ENCODE measurements at regions not wholly inside any gene's neighbourhood (a gene's known extent, or its start where the extent isn't known, plus 50 kb on each side); places are given as distances from the start of the nearest gene placed in this dataset.
"Not testable (repeated sequence)": the region's sequence is repeated elsewhere in the genome, so short reads cannot be mapped to it uniquely, and the experiment has no call there.

DNA sequence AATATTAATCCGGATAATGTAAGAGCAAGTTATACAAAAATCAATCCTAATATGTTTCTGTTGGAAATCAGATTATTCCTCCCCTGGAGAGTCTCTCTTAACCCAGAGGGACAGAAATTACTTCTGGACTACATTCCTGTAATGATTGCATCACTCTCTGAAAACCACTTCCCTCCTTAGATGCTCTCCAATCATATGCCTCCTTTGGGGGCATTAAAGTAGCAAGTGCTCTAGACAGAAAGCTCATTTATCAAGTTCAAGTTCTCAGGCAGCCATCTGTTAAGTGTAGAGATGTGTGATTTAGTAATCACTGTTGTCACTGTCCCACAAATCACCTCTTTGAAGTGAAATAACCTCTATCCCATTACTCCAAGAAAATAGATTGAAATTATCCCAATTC lies 247.1 kb downstream of the SLCO4C1 start:
- no peak for DNase-seq

DNA sequence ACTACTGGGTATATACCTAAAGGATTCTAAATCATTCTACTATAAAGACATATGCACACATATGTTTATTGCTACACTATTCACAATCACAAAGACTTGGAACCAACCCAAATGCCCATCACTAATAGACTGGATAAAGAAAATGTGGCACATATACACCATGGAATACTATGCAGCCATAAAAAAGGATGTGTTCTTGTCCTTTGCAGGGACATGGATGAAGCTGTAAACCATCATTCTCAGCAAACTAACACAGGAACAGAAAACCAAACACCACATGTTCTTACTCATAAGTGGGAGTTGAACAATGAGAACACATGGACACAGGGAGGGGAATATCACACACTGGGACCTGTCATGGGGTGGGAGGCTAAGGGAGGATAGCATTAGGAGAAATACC lies 249.0 kb downstream of the SLCO4C1 start:
- not testable (repeated sequence) for DNase-seq

DNA sequence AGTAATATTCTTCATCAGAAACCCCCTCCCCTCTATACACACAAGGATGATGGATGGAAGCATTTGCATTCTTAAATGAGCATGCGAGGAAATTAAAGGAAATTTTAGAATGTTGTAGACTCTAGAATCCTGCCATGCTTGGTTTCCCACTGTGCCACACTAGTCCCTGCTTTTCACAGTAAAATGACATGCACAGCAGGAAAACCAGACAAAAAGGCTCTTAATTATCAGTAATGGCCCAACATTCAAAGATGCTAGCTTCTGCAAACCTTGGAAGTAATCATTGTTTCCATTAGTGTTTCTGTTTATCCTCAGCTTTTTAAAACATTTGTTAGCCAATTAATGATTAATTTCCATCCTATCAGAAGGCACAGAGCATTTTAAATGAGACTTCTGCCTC lies 255.8 kb downstream of the SLCO4C1 start:
- DNase-seq, result no peak

DNA sequence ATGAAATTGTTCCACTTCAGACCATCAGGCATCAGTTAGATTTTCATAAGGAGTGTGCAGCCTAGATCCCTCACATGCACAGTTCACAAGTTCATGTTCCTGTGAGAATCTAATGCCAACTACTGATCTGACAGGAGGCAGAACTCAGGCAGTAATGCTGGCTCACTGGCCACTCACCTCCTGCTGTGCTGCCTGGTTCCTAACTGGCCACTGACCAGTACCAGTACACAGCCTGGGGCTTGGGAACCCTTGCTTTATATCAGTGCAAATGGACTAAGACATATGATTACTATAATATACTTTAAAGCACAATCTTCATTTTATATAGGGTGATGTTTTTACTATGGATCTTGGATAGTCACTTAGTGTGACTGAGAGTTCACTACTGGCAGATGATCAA lies 259.2 kb downstream of the SLCO4C1 start:
- DNase-seq, result no peak

DNA sequence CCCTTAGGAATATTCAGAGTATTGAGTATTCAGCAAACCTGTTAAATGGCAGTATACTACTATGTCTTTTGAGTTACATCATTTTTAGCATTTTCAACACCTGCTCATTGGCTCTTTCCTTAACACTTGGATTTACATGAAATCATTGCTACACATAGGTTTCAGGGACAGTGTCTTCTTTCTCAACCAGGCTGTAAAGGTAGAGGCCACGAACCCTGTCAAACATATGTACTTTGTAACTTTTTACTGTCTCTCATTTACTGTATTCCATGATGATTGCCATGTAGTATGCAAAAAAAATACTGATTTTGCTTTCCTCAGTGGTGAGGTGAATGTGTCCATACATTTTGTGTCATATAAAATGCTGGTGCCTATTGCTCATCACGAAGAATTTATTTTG lies 264.4 kb downstream of the SLCO4C1 start:
- no peak for DNase-seq

DNA sequence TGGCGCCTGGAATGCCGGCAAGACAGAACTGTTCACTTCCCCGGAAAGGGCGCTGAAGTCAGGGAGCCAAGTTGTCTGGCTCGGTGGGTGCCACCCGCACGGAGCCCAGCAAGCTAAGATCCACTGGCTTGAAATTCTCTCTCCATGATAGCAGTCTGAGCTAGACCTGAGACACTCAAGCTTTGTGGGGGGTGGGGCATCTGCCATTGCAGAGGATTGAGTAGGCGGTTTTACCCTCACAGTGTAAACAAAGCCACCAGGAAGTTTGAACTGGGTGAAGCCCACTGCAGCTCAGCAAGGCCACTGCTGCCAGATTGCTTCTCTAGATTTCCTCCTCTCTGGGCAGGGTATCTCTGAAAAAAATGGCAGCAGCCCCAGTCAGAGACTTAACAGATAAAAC lies 277.4 kb downstream of the SLCO4C1 start:
- DNase-seq, result no peak

DNA sequence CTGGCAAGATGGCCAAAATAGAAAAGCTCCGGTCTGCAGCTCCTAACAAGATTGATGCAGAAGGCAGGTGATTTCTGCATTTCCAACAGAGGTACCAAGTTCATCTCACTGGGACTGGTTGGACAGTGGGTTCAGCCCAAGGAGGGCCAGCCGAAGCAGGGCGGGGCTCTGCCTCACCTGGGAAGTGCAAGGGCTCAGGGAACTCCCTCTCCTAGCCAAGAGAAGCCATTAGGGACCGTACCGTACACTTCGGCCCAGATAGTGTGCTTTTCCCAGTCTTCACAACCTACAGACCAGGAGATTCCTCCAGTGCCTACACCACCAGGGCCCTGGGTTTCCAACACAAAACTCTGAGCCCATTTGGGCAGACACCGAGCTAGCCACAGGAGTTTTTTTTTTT lies 277.8 kb downstream of the SLCO4C1 start:
- DNase-seq, result no peak

DNA sequence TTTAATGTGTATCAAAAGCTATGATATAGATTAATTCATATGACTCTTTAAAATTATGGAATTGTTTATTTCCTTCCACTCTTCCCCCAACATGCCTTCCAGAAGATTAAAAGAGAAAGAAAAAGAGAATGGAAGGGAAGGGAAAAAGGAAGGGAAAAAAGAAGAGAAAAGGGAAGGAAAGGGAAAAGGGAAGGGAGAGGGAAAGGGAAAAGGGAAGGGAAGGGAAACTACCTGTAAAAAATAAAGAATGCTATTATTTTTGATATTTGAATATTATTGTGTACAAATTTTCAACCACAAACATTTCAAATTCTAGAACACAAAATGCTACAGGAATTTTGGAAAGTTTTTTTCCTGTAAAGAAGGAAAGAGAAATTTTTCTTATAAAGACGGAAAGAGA lies 281.7 kb downstream of the SLCO4C1 start:
- DNase-seq, result no peak

DNA sequence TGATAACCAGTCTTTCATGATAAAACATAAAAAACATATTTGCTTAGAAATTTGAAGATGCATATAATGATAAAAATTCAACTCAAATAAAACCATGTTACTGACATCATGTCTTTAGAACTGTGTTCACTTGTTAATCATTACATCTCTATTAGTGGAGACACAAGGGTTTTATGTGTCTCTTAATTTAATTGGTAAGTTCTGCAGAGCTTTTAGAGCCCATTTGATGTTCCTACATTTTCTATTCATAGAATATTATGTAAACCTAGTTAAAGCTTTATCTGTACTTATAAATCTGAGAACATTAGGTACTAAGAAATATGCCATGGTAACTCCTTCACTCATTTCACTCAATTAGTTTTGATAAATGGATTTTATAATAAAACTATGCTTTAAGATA lies 285.4 kb downstream of the SLCO4C1 start:
- DNase-seq, result no peak

DNA sequence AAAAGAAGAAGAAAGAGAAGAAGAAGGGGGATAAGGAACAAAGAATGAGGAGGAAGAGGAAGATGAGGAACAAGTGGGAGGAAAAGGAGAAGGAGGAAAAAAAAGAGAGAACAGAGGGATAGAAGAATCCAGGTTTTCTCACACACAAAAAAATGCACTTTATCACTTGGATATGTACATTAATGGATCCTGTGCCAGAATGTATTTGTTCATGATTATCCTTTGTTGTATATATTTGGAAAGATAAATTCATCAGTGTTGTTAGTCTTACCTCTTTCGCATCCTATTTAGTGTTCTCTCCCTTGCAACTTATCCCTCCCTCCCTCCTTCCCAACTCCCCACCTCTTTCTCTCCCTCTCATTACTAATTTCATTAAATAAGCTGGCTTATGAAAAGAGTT lies 298.8 kb downstream of the SLCO4C1 start:
- DNase-seq, result no peak

DNA sequence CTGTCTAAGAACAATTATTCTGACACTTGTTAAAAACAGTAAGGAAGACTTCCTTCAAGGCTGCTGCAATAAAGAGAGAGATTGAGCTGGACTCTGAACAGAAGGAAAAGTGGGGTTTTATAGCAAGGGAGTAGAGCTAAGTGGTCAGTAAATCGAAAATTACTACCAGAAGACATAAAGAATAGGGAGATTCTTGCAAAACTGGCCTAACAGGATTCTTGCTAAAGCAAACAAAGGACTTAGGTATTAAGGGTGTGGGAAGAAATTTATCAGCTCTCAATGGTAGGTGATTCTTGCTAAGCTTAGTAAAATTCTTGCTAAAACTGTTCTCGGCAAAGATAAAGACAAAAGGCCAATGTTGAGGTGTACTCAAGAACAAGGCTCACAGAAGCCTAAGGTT lies 300.5 kb downstream of the SLCO4C1 start:
- DNase-seq, result no peak

DNA sequence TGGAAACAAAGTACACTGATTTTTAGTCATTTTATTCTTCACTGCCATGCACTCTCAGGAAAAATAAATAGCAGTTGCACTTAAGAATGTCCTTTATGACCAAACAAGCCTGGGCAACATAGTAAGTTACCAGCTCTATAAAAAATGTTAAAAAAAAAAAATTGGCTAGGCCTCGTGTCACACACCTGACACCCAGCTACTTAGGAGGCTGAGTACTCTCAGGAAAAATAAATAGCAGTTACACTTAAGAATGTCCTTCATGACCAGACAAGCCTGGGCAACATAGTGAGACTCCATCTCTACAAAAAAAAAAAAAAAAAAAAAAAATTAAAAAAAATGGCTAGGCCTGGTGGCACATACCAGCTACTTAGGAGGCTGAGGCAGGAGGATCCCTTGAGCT lies 304.6 kb downstream of the SLCO4C1 start:
- DNase-seq, result no peak

DNA sequence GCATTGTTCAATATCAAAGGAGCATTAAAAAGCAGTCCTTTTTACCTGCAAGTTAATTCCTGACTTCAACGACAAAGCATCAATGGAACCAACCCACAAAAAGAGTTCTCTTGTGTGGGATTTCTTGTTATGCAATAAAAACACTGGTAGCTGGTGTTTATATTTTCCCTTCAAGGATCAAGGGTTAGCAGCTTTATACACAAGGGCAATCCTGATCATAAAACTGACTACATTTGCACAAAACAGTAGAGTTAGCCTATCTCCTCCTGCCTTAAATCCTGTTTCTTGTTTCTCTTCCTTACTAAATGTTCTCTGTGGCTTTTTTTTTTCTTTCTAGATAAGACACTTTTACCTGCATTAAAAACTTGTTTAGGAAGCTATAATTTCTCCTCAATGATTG lies 306.4 kb downstream of the SLCO4C1 start:
- DNase-seq, result no peak

DNA sequence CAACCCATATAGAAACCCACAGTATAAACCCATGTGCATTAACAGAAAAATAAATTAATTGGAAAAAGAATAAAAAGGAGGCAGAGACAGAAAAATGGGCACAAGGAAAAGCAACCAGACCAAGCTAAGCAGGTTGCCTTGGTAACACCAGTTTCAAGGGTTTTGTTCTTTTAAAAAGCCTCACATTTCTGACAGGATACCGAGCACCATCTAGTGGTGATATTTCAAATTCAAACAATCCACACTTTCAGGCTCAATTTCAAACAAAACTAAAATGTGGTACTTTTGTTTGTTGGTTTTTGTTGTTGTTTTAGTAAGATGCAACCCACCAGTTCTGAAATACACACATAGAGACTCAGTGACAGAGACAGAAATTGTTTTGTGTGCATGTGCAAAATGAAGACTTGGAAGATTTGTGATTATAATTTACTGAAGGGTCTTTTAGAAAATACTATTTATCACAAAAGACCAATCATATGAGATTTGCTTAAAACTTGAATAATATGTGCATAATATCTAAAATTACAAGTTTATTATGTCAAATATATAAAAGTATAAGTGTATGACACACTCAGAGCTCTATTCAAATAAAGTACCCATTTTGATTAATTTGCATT lies 318.2 kb downstream of the SLCO4C1 start:
- DNase-seq, result no peak

DNA sequence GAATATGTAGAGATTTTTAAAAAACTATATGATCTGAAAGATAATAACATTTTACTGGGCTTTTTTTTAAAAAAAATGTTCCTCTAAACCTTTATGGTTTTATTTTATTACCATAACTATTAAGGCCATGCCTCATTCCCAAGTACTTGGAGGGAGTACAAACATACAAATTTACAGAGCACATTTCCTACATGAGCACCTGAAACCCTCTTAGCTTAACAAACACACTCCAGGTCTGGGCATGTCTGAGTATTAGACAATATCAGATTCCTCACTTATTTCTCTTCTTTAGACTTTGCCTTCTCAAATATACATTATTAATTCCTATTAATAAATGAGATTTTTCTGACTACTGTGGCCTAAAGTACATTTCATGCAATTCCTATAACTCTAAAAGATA lies 319.2 kb downstream of the SLCO4C1 start:
- DNase-seq, result no peak

DNA sequence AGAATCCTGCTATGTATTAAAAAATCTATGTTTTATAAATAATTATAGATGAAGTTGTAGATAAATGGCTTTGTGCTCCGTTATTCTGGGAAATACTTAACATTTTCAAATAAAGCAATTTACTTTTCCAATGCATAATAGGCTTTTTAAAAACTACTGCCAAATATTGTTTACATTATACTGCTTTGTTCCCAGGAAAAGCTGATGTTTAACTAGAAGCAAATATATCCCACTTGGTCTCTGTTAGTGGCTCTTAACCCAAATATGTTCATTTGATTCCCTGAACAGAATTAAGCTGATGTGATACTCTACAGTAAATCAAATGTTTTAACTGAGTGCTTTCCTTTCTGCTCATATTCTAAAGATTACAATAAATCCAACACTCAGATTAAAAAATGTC lies 326.3 kb downstream of the SLCO4C1 start:
- DNase-seq, result no peak

DNA sequence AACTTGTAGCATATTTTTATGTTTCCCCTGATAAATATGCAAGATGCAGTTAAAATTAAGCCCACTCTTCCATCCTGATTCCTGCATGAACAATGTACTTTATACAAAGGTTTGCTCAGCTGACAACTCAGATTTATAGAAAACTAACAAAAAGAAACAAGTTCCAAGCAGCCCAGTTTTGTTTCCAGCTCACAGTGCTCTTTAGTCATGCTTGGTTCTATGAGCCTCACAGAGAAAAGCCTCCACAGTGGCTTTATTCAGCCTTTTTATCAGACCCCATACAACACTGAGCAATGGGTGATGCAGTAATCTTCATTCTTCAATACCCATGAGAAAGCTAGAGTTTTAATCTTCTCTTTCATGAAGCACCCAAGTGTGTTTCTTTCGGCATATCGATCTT lies 329.6 kb downstream of the SLCO4C1 start:
- no peak for DNase-seq

DNA sequence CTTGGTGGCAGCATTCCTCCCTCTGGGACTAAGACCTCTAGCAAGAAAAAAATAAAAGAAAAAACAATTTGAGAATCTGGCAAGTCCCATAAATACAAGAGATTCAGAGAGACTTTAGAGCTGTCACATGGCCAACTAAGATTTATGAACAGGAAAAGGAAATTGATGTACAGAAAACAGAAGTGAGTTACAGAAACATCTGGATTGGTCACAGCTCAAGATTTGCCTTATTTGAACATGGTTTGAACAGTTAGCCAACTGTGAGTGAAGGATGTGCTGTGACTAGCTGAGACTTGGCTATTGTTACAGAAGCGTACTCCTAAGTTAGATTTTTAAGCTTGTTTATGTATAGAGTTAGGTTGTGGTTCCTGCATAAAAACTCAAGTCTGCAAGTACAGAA lies 340.2 kb downstream of the SLCO4C1 start:
- no peak for DNase-seq

DNA sequence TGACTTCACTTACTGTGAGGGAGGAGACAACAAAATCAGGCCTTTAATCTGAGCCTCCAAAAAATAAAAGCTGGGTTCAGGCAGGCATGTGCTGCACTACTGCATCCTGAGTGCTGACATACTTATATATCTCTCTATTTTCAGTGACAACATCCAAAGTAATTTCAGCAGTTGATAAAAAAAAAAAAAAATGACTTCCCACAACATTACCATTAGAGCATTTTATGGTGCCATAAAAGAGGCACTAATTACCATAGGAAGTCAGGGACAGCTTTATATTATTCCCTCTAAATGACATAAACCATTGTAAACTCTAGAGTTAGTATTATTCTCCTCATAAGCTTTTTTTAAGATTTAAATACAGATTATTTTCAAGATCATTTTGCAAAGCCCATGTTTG lies 346.1 kb downstream of the SLCO4C1 start:
- no peak for DNase-seq

DNA sequence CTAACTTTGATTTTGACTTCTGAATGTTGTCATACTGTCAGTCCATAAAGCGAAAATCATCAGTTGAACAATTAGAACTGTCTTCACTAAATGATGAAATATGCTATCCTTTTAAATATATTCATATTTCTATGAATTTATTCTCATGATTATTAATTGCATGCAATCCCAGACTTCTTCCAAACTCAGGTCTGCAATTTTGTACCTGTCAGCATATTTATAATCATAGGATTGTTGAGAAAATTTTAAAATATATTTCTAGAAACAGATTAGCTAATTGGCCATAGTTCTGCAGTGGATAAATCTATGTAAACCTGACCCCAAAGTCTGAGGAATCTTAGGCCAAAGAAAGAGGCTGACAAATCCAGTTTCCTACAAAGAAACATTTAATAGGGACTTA lies 347.5 kb downstream of the SLCO4C1 start:
- no peak for DNase-seq

DNA sequence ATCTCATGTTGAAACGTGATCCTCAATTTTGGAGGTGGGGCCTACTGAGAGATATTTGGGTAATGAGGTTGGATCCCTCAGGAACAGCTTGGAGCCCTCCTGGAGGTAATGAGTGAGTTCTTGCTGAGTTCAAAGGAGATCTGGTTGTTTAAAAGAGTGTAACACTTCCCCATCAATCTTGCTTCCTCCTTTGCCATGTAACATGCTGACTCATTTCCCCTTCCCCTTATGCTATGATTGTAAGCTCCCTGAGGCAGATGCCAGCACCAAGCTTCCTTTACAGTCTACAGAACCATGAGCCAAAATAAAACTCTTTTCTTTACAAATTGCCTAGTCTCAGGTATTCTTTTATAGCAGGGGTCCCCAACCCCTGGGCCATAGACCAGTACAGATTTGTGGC lies 352.3 kb downstream of the SLCO4C1 start:
- no peak for DNase-seq

DNA sequence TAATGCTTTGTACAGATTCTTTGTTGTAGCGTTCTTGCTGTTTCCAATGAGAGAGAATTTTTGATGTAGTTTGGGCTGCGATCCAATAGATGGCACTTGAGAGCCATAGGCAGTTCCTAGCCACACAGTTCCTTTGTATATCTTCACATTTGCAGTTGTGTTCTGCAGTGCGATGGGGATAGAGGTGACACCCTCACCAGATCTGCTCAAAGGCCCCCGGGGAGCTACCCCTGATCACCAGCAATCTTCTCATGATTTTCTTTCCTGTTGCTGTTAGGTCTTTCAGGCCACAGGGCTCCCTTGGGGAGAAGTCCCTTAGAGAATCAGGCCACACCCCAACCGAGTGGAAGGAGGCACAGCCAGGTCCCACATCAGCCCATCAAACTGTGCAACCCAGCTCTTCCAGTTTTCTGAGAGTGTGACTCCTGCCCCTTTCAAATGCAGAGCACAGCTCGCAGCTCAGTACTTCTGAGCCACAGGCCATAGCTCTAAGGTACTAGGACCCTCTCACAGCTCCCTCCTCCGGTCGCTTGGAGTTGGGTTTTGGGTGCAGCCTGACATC lies 353.7 kb downstream of the SLCO4C1 start:
- no peak for DNase-seq

DNA sequence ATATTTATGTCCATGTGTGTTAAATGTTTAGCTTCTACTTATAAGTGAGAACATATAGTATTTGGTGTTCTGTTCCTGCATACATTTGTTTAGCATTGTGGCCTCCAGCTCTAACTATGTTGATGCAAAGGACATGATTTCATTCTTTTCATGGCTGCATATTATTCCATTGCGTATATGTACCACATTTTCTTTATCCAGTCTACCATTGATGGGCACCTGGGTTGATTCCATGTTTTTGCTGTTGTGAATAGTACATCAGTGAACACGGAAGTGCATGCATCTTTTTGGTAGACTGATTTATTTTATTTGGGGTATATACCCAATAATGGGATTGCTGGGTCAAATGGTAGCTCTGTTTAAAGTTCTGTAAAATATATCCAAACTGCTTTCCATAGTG lies 359.0 kb downstream of the SLCO4C1 start:
- no peak for DNase-seq

DNA sequence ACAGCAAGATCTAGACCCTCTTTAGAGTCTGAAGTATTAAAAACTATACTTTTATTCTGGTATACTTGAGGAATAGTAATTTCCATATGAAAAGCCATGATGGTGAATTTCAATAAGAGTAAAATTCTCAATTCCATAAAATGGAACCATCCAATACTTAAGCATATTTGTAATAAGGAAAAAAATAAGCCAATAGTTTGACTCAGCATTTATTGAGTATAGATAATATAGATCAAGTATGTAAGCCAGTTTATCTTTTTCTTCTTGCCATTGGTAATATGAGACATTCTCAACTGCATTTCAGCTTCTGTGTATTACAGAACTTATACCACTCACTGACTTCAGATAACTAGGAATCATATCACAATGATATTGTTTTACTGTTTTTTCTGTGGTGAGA lies 361.0 kb downstream of the SLCO4C1 start:
- no peak for DNase-seq

DNA sequence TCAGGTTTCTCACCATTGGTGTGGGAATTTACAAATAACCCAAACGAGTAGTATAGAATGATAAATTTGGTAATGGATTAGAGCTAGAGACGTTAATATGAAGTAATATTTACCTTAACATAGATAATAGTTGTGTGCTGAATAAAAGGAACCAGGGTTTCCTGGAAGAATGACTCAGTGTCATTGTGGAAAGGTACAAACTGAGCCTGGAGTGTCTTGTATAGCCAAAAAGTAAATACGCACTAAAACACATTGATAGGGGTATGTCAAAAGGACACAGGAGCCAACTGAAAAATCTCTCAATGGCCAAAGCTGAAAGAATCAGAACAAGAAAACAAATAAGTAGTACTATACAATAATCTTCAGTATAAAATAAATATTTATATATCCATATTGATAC lies 363.5 kb downstream of the SLCO4C1 start:
- no peak for DNase-seq

DNA sequence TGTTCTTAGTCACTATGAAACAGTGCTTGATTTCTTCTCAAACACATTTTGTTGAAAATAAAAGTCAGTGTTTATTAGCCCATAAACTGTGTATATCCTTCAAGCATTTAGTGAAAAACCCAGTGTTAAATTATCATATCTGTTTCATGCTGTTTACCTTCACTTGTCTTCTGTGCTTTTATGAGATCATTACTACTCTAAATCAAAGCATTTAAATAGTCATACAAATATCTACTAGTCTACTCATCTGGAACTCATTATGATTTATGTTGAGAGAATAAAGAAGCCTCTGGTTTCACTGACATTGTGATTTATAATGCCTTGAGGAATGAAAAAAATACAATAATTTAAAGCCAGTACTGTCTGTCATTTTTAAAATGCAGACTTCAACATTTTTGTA lies 366.5 kb downstream of the SLCO4C1 start:
- DNase-seq, result no peak
